ENCODE measurements at regions not wholly inside any gene's neighbourhood (a gene's known extent, or its start where the extent isn't known, plus 50 kb on each side); places are given as distances from the start of the nearest gene placed in this dataset.

DNA sequence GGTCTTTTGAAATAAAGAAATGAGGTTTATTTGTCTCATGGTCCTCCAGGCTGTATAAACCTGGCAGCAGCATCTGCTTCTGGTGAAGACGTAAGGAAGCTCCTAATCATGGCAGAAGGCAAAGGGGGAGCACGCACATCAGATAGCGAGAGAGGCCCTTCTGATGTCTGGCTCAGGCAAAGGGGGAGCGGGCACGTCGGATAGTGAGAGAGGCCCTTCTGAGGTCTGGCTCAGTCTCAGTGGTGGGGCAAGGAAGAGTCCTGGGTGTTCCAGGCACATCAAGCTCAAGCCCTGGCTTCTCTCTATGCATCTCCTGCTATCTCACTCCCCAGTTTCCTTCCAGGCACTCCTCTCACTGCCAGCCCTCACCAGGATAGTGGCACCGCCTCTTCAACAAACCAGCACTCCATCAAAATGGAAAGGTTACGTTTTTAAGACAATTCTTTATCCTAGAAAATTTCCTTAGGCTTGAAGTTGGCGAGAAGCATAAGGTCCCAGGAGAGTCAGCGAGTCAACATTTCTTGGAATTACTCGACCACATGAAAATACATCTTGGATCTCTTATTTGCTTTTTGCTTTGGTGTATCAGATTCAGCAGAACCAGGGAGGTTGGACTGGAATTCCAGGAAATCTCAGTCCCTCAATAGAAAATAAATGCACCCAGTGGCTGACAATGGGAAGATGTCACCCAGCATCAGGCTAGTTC lies 189.6 kb upstream of the TMEM132C start:
- Histone ChIP-seq H3K27ac (ENCODE audit: low read depth in 1 of 2, low read length in 1 of 2) (no peak overlapping the region), H3K36me3 (ENCODE audit: control insufficient read depth in 4 of 4, insufficient read depth in 4 of 4, low read length in 4 of 4) (no peaks in the 10 kb centered on the region), H3K9me3 (ENCODE audit: control insufficient read depth in 4 of 4, insufficient read depth in 3 of 4, low read length in 3 of 4) (peaks cover 0 to 8% (median 0%) of the 10 kb centered on the region in 4 donors), H3K4me1 (ENCODE audit: control insufficient read depth in 5 of 5, insufficient read depth in 5 of 5, low read length in 5 of 5) (no peaks in the 10 kb centered on the region), H3K27me3 (ENCODE audit: control insufficient read depth in 3 of 3, insufficient read depth in 3 of 3, low read length in 2 of 3) (no peaks in the 10 kb centered on the region), H3K9ac (ENCODE audit: insufficient read depth in 1 of 2, low read length in 2 of 2) (no peak overlapping the region), H3K4me3 (no peak overlapping the region)
- WGBS, 2 donors, result 87% methylated on average over 11 of the region's 11 CpGs
- TF ChIP-seq, protein P1, sequence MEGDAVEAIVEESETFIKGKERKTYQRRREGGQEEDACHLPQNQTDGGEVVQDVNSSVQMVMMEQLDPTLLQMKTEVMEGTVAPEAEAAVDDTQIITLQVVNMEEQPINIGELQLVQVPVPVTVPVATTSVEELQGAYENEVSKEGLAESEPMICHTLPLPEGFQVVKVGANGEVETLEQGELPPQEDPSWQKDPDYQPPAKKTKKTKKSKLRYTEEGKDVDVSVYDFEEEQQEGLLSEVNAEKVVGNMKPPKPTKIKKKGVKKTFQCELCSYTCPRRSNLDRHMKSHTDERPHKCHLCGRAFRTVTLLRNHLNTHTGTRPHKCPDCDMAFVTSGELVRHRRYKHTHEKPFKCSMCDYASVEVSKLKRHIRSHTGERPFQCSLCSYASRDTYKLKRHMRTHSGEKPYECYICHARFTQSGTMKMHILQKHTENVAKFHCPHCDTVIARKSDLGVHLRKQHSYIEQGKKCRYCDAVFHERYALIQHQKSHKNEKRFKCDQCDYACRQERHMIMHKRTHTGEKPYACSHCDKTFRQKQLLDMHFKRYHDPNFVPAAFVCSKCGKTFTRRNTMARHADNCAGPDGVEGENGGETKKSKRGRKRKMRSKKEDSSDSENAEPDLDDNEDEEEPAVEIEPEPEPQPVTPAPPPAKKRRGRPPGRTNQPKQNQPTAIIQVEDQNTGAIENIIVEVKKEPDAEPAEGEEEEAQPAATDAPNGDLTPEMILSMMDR (IDR thresholded peaks at IDR 0.05; ENCODE audit: control extremely low read depth, extremely low read depth), result no peak
- ATAC-seq (ENCODE audit: insufficient read depth, low FRiP score), result no peak
- DNase-seq, result no peak

DNA sequence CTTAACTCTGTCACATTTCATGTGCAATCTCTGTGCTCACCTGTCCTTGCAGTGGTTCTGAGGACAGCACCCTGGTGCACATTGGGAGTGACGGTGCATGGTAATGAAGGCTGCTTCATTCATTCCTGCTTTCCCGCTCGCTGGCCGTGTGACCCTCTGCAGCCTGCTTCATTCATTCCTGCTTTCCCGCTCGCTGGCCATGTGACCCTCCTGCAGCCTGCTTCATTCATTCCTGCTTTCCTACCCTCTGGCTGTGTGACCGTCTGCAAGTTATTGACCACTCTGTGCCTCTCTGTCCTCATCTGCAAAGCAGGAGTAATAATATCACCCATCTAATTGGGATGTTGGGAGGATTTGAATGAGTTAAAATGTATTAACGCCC lies 189.1 kb upstream of the TMEM132C start:
- H3K27ac ChIP-seq (ENCODE audit: low read depth in 1 of 2, low read length in 1 of 2), result no peak overlapping the region
- H3K27me3 ChIP-seq (ENCODE audit: control insufficient read depth in 3 of 3, insufficient read depth in 3 of 3, low read length in 2 of 3), result no peaks in the 10 kb centered on the region
- no peak overlapping the region for H3K9ac ChIP-seq (ENCODE audit: insufficient read depth in 1 of 2, low read length in 2 of 2)
- no peaks in the 10 kb centered on the region for H3K36me3 ChIP-seq (ENCODE audit: control insufficient read depth in 4 of 4, insufficient read depth in 4 of 4, low read length in 4 of 4)
- 91% methylated on average over 8 of the region's 8 CpGs for WGBS, 2 donors
- H3K9me3 ChIP-seq (ENCODE audit: control insufficient read depth in 4 of 4, insufficient read depth in 3 of 4, low read length in 3 of 4), result peaks cover 0 to 8% (median 0%) of the 10 kb centered on the region in 4 donors
- DNase-seq (no peak), ATAC-seq (ENCODE audit: insufficient read depth, low FRiP score) (no peak)
- TF ChIP-seq, protein P1 (IDR thresholded peaks at IDR 0.05; ENCODE audit: control extremely low read depth, extremely low read depth), result no peak
- H3K4me3 ChIP-seq, result no peak overlapping the region
- no peaks in the 10 kb centered on the region for H3K4me1 ChIP-seq (ENCODE audit: control insufficient read depth in 5 of 5, insufficient read depth in 5 of 5, low read length in 5 of 5)

DNA sequence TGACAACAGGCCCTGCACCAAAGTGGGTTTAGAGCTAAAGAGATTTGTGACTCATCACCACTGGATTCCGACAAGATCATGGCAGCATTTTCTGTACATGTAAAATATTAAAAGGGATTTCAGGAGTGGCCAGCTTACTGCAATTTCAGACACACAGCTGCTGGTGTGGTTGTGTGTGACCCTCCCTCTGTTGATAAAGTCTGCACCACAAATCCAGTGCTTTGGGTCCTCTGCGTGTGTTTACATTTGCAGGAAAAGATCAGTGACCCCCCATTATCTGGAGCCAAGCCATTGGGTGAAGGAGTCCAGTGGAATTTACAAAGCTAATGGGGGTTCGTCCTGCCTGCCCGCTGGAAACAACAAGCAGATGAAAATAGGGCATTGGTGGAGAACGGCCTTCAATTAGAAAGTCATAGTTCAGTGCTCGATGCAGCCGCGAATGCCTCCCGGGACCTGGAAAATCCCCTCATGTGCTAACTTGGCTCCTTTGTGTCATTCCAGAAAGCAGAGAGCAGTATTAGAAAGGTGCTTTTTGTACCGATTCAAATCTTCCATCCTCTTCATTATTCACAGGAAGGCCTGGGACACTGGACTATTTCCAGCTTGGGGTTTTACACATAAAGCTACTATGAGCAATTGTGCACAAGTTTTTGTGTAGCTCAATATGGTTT lies 188.5 kb upstream of the TMEM132C start:
- TF ChIP-seq, protein P1 (IDR thresholded peaks at IDR 0.05; ENCODE audit: control extremely low read depth, extremely low read depth), result no peak
- Histone ChIP-seq H3K27ac (ENCODE audit: low read depth in 1 of 2, low read length in 1 of 2) (no peak overlapping the region), H3K4me1 (ENCODE audit: control insufficient read depth in 5 of 5, insufficient read depth in 5 of 5, low read length in 5 of 5) (no peaks in the 10 kb centered on the region), H3K27me3 (ENCODE audit: control insufficient read depth in 3 of 3, insufficient read depth in 3 of 3, low read length in 2 of 3) (no peaks in the 10 kb centered on the region), H3K9ac (ENCODE audit: insufficient read depth in 1 of 2, low read length in 2 of 2) (no peak overlapping the region), H3K9me3 (ENCODE audit: control insufficient read depth in 4 of 4, insufficient read depth in 3 of 4, low read length in 3 of 4) (peaks cover 0 to 8% (median 0%) of the 10 kb centered on the region in 4 donors), H3K4me3 (no peak overlapping the region), H3K36me3 (ENCODE audit: control insufficient read depth in 4 of 4, insufficient read depth in 4 of 4, low read length in 4 of 4) (no peaks in the 10 kb centered on the region)
- no peak for ATAC-seq (ENCODE audit: insufficient read depth, low FRiP score)
- 60% methylated on average over 10 of the region's 10 CpGs for WGBS, 2 donors
- DNase-seq, result no peak
